Stimulated activated memory B cell treated with anti-CD40 and anti-IgM and Interleukin-4, amounts not matched to agents 10 μg/mL and 1 μg/mL and 100 μg/mL, for 72 hours (primary cell): ENCODE measurements at regions not wholly inside any gene's neighbourhood (a gene's known extent, or its start where the extent isn't known, plus 50 kb on each side); places are given as distances from the start of the nearest gene placed in this dataset.

ENCODE experiments used
- ATAC-seq: fragments of 150-1000 bp; cut with Tn5 transposase; 2 replicates; pipeline ENCODE4 v1.10.0; 2021
- H3K27ac Mint-ChIP-seq: one replicate; pipeline ENCODE4 v1.8.0; 2022; ENCODE audit warnings: mild to moderate bottlenecking, mixed read lengths
- H3K27me3 Mint-ChIP-seq: one replicate; pipeline ENCODE4 v1.8.0; 2022; ENCODE audit warnings: mixed read lengths
- H3K36me3 Mint-ChIP-seq: one replicate; pipeline ENCODE4 v1.8.0; 2022; ENCODE audit warnings: mixed read lengths
- H3K4me1 Mint-ChIP-seq: one replicate; pipeline ENCODE4 v1.8.0; 2022; ENCODE audit warnings: mixed read lengths
- H3K4me3 Mint-ChIP-seq: one replicate; pipeline ENCODE4 v1.8.0; 2022; ENCODE audit warnings: mild to moderate bottlenecking, moderate library complexity, mixed read lengths
- H3K9me3 Mint-ChIP-seq: one replicate; pipeline ENCODE4 v1.8.0; 2022; ENCODE audit warnings: mixed read lengths

DNA sequence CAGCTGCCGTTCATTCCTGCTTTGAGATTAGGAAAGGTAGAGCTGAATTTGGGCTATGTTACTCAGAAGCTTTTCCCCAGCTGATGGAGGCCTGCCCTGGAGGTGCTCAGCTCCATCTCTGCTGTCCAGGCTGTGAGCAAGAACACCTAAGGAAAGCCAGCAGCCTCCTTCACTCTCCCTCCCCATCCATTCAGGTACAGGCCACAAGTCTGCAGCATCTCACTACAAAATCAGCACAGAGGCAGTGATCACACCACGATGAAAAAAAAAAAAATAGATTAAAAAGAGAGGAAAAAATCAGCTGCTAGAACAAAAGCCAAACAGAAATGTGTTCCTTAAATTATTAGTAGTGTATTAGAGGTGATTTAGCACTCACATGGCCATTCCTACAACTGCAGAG is 515.0 kb downstream of the CDH26 start:
- Mint-ChIP-seq H3K27me3 (no peaks in the 10 kb centered on the region), H3K9me3 (peaks cover 3% of the 10 kb centered on the region), H3K27ac (no peak overlapping the region), H3K4me1 (no peaks in the 10 kb centered on the region), H3K4me3 (no peak overlapping the region), H3K36me3 (no peaks in the 10 kb centered on the region)
- no peak for ATAC-seq

DNA sequence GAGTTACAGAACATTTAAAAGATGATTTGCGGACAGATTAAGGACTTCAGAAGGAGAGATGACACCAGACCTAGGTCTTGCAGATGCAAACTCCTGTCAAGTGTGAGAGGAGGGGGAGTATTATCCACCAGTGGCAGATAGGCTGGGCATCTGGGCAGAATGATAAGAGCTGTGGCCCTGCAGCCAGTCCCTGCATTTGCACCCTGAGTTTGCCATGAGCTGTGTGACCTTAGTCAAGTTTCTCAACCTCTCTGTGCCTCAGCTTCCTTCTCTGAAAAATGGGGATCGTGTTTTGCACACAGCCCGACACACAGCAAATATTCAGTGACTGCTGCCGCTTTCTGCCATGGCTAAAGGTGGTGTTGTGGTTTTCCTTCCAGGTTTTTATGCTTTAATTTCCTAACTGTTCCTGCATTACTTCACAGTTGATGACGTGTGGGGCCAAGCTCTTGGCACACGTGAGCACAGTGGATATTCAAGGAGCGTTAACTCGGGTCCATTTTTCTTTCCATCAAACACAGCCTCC is 516.2 kb downstream of the CDH26 start:
- Mint-ChIP-seq H3K27me3 (no peaks in the 10 kb centered on the region), H3K27ac (no peak overlapping the region), H3K4me1 (no peaks in the 10 kb centered on the region), H3K36me3 (no peaks in the 10 kb centered on the region), H3K9me3 (peaks cover 3% of the 10 kb centered on the region), H3K4me3 (no peak overlapping the region)
- ATAC-seq, result no peak

DNA sequence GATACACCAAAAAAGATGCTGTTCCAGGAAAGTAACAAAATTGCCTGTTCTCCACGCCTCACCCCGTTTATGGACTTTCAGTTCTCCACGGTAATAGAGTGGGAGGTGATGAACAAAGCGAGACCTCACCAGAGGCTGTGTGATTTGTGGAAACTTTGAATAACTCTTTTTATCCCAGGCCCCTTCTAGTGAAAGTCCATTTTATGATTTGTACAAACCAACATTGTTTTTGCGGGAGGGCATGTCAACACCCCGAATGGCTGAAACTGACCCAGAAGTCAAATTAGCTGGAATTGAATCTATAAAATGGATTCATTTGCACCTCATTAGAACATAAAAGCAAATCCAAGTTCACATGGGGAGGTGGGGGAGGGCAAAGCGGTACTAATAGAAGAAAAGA is 517.8 kb downstream of the CDH26 start:
- no peaks in the 10 kb centered on the region for H3K36me3 Mint-ChIP-seq
- no peak for ATAC-seq
- H3K9me3 Mint-ChIP-seq, result no peaks in the 10 kb centered on the region
- H3K4me3 Mint-ChIP-seq, result no peak overlapping the region
- no peak overlapping the region for H3K27ac Mint-ChIP-seq
- no peaks in the 10 kb centered on the region for H3K4me1 Mint-ChIP-seq
- H3K27me3 Mint-ChIP-seq, result no peaks in the 10 kb centered on the region

DNA sequence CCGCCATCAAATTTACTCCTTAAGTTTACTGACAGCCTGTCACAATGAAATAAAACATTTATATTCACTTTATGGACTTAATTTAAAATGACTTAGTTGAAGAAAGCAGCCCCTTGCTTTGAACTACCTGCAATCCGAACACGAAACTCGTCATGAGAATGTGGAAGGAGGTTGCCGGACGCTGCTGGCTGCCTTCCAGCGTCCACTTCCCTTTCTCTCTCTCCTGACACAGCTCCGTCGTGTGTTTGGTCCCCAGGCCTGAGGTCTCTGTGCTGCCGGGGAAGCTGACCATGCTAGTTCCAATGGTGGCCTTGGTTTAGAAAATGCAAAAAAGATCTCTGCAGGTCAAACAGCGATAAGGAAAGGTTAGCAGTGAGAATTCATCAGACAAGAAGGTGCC is 519.7 kb downstream of the CDH26 start:
- Mint-ChIP-seq H3K27ac (no peak overlapping the region), H3K27me3 (no peaks in the 10 kb centered on the region), H3K36me3 (no peaks in the 10 kb centered on the region), H3K9me3 (no peaks in the 10 kb centered on the region), H3K4me1 (no peaks in the 10 kb centered on the region), H3K4me3 (no peak overlapping the region)
- ATAC-seq, result no peak

DNA sequence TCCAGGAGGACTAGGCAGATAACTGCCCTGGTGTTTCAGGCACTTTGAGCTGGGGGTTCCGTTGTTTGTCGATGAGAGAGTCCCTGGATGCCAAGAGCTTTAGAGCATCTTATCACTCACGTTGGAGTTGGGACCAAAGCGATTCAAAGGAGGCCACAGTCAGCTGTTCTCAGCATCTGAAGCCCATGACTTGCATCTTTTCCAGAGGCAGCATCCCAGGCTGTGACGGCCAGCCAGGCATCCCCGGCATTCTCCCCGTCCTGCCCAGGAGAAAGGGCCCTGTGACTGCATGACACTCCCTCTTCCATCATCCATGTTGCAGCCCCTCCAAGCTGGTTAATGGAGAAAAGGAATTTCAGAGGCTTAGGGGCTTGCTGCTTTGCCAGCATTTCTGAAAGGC is 520.3 kb downstream of the CDH26 start:
- H3K9me3 Mint-ChIP-seq, result no peaks in the 10 kb centered on the region
- H3K27me3 Mint-ChIP-seq, result no peaks in the 10 kb centered on the region
- H3K4me1 Mint-ChIP-seq, result no peaks in the 10 kb centered on the region
- H3K36me3 Mint-ChIP-seq, result no peaks in the 10 kb centered on the region
- H3K4me3 Mint-ChIP-seq, result no peak overlapping the region
- no peak overlapping the region for H3K27ac Mint-ChIP-seq
- ATAC-seq, result no peak

DNA sequence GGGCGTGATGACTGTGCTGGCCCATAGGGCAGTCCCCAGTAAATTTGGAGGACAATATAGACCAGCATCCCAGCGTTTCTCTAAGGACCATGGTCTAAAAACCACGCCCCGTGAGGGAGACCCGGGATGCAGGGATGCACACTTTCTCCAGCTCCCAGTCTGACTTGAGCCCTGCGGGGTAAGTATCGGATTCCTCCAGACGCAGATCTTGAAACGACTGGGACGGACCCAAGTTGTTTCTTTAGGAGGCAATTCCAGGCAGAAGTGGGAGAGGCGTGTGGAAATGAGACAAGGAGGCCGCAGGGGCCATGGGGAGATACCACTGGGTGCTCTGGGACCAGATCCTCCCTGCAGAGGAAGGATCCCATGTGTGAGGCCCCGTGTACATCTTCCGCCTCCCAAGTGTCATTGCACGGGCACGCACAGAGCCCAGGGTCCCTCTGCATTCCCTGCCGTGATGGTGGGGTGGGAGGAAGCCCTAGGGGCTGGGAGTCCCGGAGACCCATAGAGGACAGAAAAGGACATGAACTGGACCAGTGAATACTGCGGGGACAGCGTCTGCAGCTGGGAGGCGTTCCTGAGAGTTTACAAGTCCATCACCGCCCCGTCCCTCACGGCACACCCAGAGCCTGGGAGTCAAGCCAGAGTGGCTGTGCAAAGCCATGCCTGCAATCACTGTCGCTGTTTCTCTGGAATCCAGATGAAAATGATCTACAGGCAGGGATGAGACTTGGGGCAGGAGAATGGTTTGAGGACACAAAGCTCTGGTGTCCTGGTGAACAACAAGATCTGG is 522.9 kb downstream of the CDH26 start:
- Mint-ChIP-seq H3K4me1 (no peaks in the 10 kb centered on the region), H3K27ac (no peak overlapping the region), H3K36me3 (no peaks in the 10 kb centered on the region), H3K27me3 (no peaks in the 10 kb centered on the region), H3K9me3 (no peaks in the 10 kb centered on the region), H3K4me3 (no peak overlapping the region)
- ATAC-seq, result no peak

DNA sequence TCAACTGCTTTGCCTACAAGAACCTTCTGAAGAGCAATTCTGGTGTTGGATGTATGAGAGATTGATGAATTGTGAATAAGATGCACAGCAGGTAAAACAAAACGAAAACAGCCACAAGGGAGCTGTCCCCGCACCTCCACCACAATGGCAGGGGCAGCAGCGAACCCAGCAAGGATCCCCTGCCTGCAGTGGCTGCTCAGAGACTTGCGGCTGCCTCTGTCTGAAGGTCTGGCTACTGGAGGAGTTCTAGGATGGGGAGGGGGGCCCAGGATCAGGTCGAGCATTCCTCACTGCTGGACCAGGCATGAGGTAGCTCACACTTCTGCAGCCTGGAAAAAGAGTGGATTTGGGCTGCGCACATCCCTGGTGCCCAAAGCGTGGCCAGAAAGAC is 523.5 kb downstream of the CDH26 start:
- no peak for ATAC-seq
- Mint-ChIP-seq H3K4me3 (no peak overlapping the region), H3K36me3 (no peaks in the 10 kb centered on the region), H3K27ac (no peak overlapping the region), H3K4me1 (no peaks in the 10 kb centered on the region), H3K27me3 (no peaks in the 10 kb centered on the region), H3K9me3 (no peaks in the 10 kb centered on the region)

DNA sequence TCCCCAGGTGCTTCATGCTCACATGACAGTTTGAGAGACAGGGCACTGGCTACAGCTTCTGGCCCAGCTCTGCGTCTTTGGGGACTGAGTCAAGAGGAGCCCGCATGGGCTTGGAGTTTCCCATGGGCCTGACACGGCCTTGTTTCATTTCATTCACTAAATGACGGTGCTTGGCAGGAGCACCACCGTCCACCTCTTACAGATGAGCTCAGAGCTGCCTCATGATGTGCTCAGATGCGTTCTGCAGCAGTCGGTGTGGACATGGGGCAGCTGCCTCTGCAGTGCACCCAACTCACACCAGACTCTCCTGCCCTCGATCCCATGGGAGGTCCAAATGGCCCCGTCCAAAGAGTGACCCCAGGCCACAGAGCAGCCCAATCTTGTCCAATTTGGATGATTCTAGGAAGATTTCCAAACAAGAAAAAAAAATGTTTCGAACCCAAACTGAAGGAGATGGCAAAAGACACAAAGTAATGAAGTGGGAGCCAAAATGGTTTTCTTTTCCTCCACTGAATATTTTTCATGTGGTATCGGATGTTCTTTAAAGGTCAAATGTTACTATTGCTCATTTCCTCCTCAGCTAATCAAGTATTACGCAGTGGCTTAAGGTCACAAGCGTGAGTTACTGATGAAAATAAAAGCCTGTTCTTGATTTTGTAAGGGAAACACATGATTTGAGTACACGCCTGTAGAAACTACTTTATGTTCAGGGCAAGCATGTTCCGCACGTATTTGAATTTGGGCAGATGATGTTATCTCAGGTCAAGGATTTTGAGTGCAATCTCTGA is 524.2 kb downstream of the CDH26 start:
- Mint-ChIP-seq H3K36me3 (no peaks in the 10 kb centered on the region), H3K27me3 (no peaks in the 10 kb centered on the region), H3K4me1 (no peaks in the 10 kb centered on the region), H3K4me3 (no peak overlapping the region), H3K9me3 (no peaks in the 10 kb centered on the region), H3K27ac (no peak overlapping the region)
- ATAC-seq, result no peak

DNA sequence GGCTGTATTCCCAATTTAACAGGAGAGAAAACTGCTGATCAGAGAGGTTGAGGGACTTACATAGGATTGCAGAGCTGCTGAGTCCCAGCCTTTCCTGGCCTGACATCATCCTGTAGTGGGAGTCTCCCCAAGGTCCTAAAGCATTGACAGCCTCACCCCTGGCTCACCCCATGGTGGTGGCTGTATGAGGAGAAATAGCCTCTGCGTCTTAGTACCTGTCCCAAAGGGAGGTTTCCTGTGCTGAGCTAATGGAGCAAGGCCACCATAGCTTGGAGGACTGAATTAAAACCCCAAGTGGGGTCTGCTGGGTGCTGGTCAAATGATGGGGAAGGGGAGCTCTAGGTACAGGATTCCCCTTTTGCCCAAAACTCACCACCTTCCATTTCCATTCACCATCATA is 525.1 kb downstream of the CDH26 start:
- H3K27me3 Mint-ChIP-seq, result no peaks in the 10 kb centered on the region
- ATAC-seq, result no peak
- H3K4me3 Mint-ChIP-seq, result no peak overlapping the region
- H3K4me1 Mint-ChIP-seq, result no peaks in the 10 kb centered on the region
- no peaks in the 10 kb centered on the region for H3K9me3 Mint-ChIP-seq
- no peak overlapping the region for H3K27ac Mint-ChIP-seq
- H3K36me3 Mint-ChIP-seq, result no peaks in the 10 kb centered on the region

DNA sequence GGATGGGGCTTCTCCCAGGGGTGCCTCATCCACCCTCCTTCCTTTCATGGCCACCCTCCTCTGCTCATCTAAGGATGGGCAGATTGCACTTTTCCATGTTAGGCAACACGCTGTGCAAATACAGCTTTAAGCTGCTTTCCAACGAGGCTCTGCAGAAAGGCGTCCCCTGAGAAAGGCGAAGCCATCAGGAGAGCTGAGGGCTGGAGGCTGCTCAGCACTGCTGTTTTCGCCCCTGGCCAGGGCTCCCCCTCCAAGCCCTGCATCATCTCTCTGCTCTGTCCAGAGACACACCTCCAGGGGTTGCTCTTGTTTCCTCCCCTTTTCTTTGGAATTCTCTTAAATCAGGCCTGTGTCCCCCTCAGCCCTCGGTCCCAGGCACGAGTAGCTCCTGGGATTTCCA is 526.1 kb downstream of the CDH26 start:
- Mint-ChIP-seq H3K4me1 (no peaks in the 10 kb centered on the region), H3K9me3 (no peaks in the 10 kb centered on the region), H3K27ac (no peak overlapping the region), H3K27me3 (no peaks in the 10 kb centered on the region), H3K4me3 (no peak overlapping the region), H3K36me3 (no peaks in the 10 kb centered on the region)
- ATAC-seq, result no peak

DNA sequence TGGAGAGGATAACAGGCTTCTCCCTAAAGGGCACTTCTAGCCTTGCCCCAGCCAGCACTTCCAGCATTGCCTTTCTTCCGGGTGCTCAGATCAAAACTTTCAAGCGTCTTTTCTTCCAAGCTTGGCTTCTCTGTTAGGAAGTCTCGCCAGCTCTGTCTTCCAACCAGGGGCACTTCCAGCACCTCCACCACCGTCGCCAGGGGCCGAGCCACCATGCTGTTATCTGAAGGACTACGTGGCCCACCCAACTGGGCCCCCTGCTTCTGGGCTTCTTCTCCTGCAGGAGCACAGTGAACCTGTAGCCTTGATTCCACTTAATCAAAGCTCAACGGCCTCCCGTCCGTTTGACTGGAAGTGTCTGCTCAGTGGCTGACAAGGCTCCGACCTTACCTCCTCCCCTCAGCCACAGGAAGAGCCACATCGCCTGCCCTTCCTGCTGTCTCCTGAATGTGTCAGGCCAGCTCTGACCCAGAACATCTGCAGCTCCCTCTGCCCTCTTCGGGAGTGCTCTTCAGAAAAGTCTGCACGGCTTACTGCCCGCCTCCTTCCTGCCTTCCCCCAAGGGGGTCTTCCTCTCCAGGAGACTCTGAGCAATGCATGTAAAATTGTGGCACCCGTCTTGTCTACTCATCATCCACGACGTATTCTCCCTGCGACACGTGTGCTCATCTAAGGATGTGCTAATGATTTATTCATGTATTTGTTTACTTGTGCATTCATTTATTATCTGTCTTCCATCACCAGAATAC is 527.0 kb downstream of the CDH26 start:
- H3K9me3 Mint-ChIP-seq, result no peaks in the 10 kb centered on the region
- H3K27me3 Mint-ChIP-seq, result no peaks in the 10 kb centered on the region
- ATAC-seq, result no peak
- H3K27ac Mint-ChIP-seq, result no peak overlapping the region
- no peaks in the 10 kb centered on the region for H3K4me1 Mint-ChIP-seq
- no peak overlapping the region for H3K4me3 Mint-ChIP-seq
- no peaks in the 10 kb centered on the region for H3K36me3 Mint-ChIP-seq

DNA sequence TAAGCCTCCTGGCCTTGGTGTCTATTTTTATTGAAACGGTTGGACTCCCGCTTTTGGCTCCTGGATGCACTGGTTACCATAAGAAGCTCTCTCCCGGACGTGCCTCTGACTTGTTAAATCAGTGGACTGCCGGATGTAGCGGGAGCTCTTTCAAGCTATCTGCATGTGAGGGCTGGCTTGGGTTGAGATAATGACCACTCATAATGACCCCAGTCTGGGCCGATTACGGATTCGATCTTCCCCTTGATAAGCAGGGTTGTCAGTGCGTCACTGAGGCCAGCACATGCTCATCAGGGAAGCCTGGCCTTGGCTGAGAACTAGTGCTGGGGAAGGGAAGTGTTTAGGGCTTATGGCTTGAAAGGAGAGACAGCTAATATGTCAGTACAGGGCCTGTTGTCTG is 528.1 kb downstream of the CDH26 start:
- no peak overlapping the region for H3K4me3 Mint-ChIP-seq
- no peak for ATAC-seq
- H3K36me3 Mint-ChIP-seq, result no peaks in the 10 kb centered on the region
- no peak overlapping the region for H3K27ac Mint-ChIP-seq
- no peaks in the 10 kb centered on the region for H3K4me1 Mint-ChIP-seq
- no peaks in the 10 kb centered on the region for H3K27me3 Mint-ChIP-seq
- no peaks in the 10 kb centered on the region for H3K9me3 Mint-ChIP-seq

DNA sequence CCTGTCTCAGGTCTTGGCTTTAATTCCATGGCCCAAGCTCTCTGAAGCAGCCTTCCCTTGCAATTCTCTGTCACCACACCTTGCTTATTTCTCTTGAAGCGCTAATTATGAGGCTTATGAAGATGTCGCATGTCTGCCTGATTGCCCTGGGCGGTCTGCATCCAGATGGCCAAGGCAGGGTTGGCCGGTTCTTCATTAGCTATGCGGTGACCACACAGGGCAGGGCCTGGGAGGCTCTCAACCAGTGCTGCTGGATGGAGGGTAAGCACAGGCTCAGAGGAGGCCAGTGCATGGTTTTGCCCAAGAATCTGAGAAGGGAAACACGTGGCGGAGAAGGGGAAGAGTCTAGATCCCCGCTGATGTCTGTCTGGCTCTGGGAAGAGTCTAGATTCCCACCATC is 528.7 kb downstream of the CDH26 start:
- no peaks in the 10 kb centered on the region for H3K36me3 Mint-ChIP-seq
- H3K4me3 Mint-ChIP-seq, result no peak overlapping the region
- ATAC-seq, result no peak
- no peak overlapping the region for H3K27ac Mint-ChIP-seq
- no peaks in the 10 kb centered on the region for H3K9me3 Mint-ChIP-seq
- no peaks in the 10 kb centered on the region for H3K27me3 Mint-ChIP-seq
- no peaks in the 10 kb centered on the region for H3K4me1 Mint-ChIP-seq

DNA sequence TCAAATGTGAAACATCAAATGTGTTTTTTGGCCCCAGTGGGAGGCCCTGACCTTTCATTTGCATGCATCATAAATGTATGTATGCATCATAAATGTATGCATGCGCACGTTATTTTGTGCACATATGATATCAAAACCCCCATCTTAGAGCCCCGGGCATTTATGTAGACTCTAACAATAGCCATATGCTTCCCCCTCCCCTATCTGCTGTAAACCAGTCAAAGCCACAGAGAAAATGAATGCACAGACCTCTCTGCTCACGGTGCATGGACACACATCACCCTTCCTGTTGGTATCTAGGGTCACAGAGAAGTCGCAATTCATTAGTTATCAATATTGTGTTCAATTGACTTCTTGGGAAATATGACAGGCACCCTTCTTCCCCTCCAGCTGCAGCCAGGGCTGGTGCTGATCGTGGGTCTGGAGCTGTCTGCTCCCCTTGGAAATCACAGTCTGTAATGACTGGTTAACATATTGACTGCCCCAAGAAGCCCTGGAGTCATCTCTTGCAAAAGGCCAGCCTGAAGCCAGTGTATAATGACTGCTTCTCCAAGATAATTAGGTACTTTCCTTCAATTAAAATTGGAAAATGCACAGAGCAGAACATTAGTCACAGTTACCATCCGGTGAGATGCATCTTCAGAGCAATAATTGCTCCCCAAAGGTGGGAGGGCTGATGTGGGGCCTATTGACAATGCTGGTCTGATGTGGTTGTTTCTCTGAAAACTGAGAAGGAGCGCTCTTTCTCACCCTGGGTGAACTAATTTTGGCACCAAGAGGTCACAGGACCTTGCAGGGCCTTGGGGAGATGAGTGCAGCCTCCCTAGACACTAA is 532.2 kb downstream of the CDH26 start:
- no peaks in the 10 kb centered on the region for H3K36me3 Mint-ChIP-seq
- no peaks in the 10 kb centered on the region for H3K9me3 Mint-ChIP-seq
- no peak for ATAC-seq
- no peaks in the 10 kb centered on the region for H3K27me3 Mint-ChIP-seq
- no peak overlapping the region for H3K27ac Mint-ChIP-seq
- H3K4me1 Mint-ChIP-seq, result no peaks in the 10 kb centered on the region
- H3K4me3 Mint-ChIP-seq, result no peak overlapping the region
